ENCODE measurements at regions not wholly inside any gene's neighbourhood (a gene's known extent, or its start where the extent isn't known, plus 50 kb on each side); places are given as distances from the start of the nearest gene placed in this dataset.

- no peak for TF ChIP-seq CTCF (IDR thresholded peaks at IDR 0.05; ENCODE audit: extremely low read depth, missing control alignments)
- no peak for DNase-seq (ENCODE audit: low spot score)
Observed at GRCh38 chr16:75911896-75912295, 185.6 kb upstream of the CPHXL start.

- no peak for DNase-seq (ENCODE audit: low spot score)
- no peak for TF ChIP-seq CTCF (IDR thresholded peaks at IDR 0.05; ENCODE audit: extremely low read depth, missing control alignments)
Observed at GRCh38 chr16:75913958-75914357, 187.7 kb upstream of the CPHXL start.

GRCh38 chr16:75916451-75916850, 190.2 kb upstream of the CPHXL start:
- no peak for DNase-seq (ENCODE audit: low spot score)
- TF ChIP-seq CTCF (IDR thresholded peaks at IDR 0.05; ENCODE audit: extremely low read depth, missing control alignments): no peak

- no peak for TF ChIP-seq CTCF (IDR thresholded peaks at IDR 0.05; ENCODE audit: extremely low read depth, missing control alignments)
- DNase-seq (ENCODE audit: low spot score): no peak
Observed at GRCh38 chr16:75918109-75918508, 191.8 kb upstream of the CPHXL start.

GRCh38 chr16:75919664-75920063, 193.4 kb upstream of the CPHXL start:
- no peak for TF ChIP-seq CTCF (IDR thresholded peaks at IDR 0.05; ENCODE audit: extremely low read depth, missing control alignments)
- no peak for DNase-seq (ENCODE audit: low spot score)

GRCh38 chr16:75921281-75921680, 195.0 kb upstream of the CPHXL start:
- DNase-seq (ENCODE audit: low spot score): no peak
- no peak for TF ChIP-seq CTCF (IDR thresholded peaks at IDR 0.05; ENCODE audit: extremely low read depth, missing control alignments)

GRCh38 chr16:75922250-75922649, 196.0 kb upstream of the CPHXL start:
- no peak for TF ChIP-seq CTCF (IDR thresholded peaks at IDR 0.05; ENCODE audit: extremely low read depth, missing control alignments)
- DNase-seq (ENCODE audit: low spot score): no peak
